HL-60 (cell line): ENCODE measurements at regions not wholly inside any gene's neighbourhood (a gene's known extent, or its start where the extent isn't known, plus 50 kb on each side); places are given as distances from the start of the nearest gene placed in this dataset.

ENCODE experiments used
- CTCF ChIP-seq: IDR thresholded peaks from one replicate; pipeline ENCODE4 v1.5.1; 2011; ENCODE audit warnings: low read length, control low read depth, inconsistent platforms; ENCODE audit not compliant: insufficient read depth
- GABPA ChIP-seq: IDR thresholded peaks from 2 replicates; pipeline ENCODE4 v1.6.1; 2012; ENCODE audit warnings: low read depth
- POLR2AphosphoS5 ChIP-seq: IDR thresholded peaks from 2 replicates; pipeline ENCODE4 v1.6.1; 2012; ENCODE audit warnings: low read depth
- REST ChIP-seq: IDR thresholded peaks from 2 replicates; pipeline ENCODE4 v1.6.1; 2012; ENCODE audit warnings: low read depth; ENCODE audit not compliant: insufficient replicate concordance
- SPI1 ChIP-seq: IDR thresholded peaks from 2 replicates; pipeline ENCODE4 v1.6.1; 2012; ENCODE audit warnings: low read depth, mild to moderate bottlenecking, borderline replicate concordance

- TF ChIP-seq CTCF: no peak
- TF ChIP-seq POLR2AphosphoS5: no peak
- TF ChIP-seq GABPA: no peak
- TF ChIP-seq REST: no peak
- no peak for TF ChIP-seq SPI1
Observed at GRCh38 chr1:209443361-209443931, 140.1 kb upstream of the CAMK1G start.
